OCI-LY3 (cell line): ENCODE measurements at regions not wholly inside any gene's neighbourhood (a gene's known extent, or its start where the extent isn't known, plus 50 kb on each side); places are given as distances from the start of the nearest gene placed in this dataset.

ENCODE experiments used
- H2AFZ ChIP-seq: fragments of 200-600, 300-600 bp; shearing (Covaris generic); 2 replicates; pipeline ENCODE4 v1.6.0; 2014; ENCODE audit warnings: antibody characterized with exemption, low read depth, low read length
- H3K27ac ChIP-seq: fragments of 200-600, 300-600 bp; sonication (generic); 2 replicates; pipeline ENCODE4 v1.5.1; 2014; ENCODE audit warnings: mild to moderate bottlenecking, low read length, moderate library complexity, mixed read lengths
- H3K27me3 ChIP-seq: fragments of 200-600, 300-600 bp; sonication (generic); 2 replicates; pipeline ENCODE4 v1.6.1; 2014; ENCODE audit warnings: low read depth, low read length, mixed read lengths
- H3K36me3 ChIP-seq: fragments of 200-600, 300-600 bp; sonication (generic); replicated peaks from 2 replicates; pipeline ENCODE3; 2014; ENCODE audit warnings: low read depth, low read length, mixed read lengths
- H3K4me1 ChIP-seq: fragments of 300-600, 200-600 bp; sonication (generic); 2 replicates; pipeline ENCODE4 v1.6.1; 2014; ENCODE audit warnings: low read length, mixed read lengths
- H3K4me2 ChIP-seq: fragments of 200-600, 300-600 bp; sonication (generic); 2 replicates; pipeline ENCODE4 v1.6.1; 2014; ENCODE audit warnings: low read length, mixed read lengths
- H3K4me3 ChIP-seq: fragments of 300-600, 200-600 bp; sonication (generic); 2 replicates; pipeline ENCODE4 v1.5.1; 2014; ENCODE audit warnings: antibody characterized with exemption, mild to moderate bottlenecking, low read length, moderate library complexity
- H3K79me2 ChIP-seq: fragments of 300-600, 200-600 bp; shearing (Covaris generic); 2 replicates; pipeline ENCODE4 v1.6.1; 2014; ENCODE audit warnings: mild to moderate bottlenecking, low read length, mixed read lengths
- H3K9ac ChIP-seq: fragments of 300-600, 200-600 bp; shearing (Covaris generic); 2 replicates; pipeline ENCODE4 v1.6.0; 2014; ENCODE audit warnings: mild to moderate bottlenecking, low read length, moderate library complexity
- H3K9me3 ChIP-seq: fragments of 200-600, 300-600 bp; shearing (Covaris generic); 2 replicates; pipeline ENCODE4 v1.6.1; 2014; ENCODE audit warnings: low read length, mixed read lengths; ENCODE audit not compliant: insufficient read depth
- H4K20me1 ChIP-seq: fragments of 200-600, 300-600 bp; sonication (generic); 2 replicates; pipeline ENCODE4 v1.6.1; 2016; ENCODE audit warnings: low read length, mixed read lengths; ENCODE audit not compliant: insufficient read depth
- EZH2phosphoT487 ChIP-seq: fragments of 200-600 bp; shearing (Covaris generic); IDR thresholded peaks from 2 replicates; pipeline ENCODE4 v1.6.1; 2018; ENCODE audit warnings: antibody characterized with exemption, mixed run types, low read depth
- TF ChIP-seq, protein P1 (sequence below): fragments of 200-600, 300-600 bp; sonication (generic); IDR thresholded peaks from 2 replicates; pipeline ENCODE4 v1.5.1; 2014; ENCODE audit warnings: antibody characterized with exemption, low read length, low read depth

DNA sequence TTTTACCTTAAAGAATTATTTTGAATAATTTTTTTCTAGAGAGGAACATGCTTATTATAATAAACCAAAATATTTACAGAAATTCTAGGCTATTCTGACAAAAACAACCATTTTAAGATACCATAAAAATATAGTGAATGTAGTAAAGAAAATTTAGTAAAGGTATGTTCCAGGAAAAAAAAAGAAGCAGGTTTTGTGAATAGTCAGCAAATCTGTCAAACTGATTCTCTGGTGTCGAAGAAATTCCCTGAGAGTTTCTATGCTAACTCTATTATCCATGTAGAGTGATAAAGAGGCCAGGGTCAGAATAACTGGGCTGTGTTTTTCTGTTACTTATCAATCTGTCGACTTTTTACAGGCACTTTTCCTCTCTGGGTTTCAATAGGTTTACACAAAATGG is 459.2 kb downstream of the KIF4B start:
- no peaks in the 10 kb centered on the region for H3K79me2 ChIP-seq
- H3K27ac ChIP-seq: no peak overlapping the region
- H3K36me3 ChIP-seq: no peaks in the 10 kb centered on the region
- no peak overlapping the region for H2AFZ ChIP-seq
- no peaks in the 10 kb centered on the region for H4K20me1 ChIP-seq
- H3K9ac ChIP-seq: no peak overlapping the region
- no peaks in the 10 kb centered on the region for H3K4me1 ChIP-seq
- H3K27me3 ChIP-seq: no peaks in the 10 kb centered on the region
- H3K9me3 ChIP-seq: no peaks in the 10 kb centered on the region
- TF ChIP-seq, protein P1, sequence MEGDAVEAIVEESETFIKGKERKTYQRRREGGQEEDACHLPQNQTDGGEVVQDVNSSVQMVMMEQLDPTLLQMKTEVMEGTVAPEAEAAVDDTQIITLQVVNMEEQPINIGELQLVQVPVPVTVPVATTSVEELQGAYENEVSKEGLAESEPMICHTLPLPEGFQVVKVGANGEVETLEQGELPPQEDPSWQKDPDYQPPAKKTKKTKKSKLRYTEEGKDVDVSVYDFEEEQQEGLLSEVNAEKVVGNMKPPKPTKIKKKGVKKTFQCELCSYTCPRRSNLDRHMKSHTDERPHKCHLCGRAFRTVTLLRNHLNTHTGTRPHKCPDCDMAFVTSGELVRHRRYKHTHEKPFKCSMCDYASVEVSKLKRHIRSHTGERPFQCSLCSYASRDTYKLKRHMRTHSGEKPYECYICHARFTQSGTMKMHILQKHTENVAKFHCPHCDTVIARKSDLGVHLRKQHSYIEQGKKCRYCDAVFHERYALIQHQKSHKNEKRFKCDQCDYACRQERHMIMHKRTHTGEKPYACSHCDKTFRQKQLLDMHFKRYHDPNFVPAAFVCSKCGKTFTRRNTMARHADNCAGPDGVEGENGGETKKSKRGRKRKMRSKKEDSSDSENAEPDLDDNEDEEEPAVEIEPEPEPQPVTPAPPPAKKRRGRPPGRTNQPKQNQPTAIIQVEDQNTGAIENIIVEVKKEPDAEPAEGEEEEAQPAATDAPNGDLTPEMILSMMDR: no peak
- no peak for TF ChIP-seq EZH2phosphoT487
- no peak overlapping the region for H3K4me2 ChIP-seq
- no peak overlapping the region for H3K4me3 ChIP-seq

DNA sequence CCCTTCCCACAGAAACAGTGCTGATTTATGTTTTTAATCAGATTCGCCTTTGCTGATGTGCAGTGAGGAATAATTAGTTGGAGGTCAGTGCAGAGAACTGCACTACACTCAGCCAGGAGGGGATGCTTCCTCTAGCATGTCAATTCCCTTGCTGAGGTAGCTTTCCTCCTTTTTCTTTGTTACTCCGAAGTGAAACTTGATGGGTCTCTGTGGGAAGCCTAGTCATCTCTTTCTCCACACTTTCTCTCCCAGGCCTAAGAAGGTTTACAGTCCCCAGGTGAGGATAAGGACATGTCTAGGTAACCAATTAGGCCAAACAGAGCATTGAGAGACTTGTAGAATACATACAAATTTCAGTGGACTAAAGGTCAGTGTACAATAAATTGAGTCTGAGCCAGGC is 461.8 kb downstream of the KIF4B start:
- Histone ChIP-seq H2AFZ (no peak overlapping the region), H3K27me3 (no peaks in the 10 kb centered on the region), H3K4me1 (no peaks in the 10 kb centered on the region), H3K27ac (no peak overlapping the region), H3K36me3 (no peaks in the 10 kb centered on the region), H3K9ac (no peak overlapping the region), H3K4me2 (no peak overlapping the region), H3K9me3 (no peaks in the 10 kb centered on the region), H3K4me3 (no peak overlapping the region), H4K20me1 (no peaks in the 10 kb centered on the region), H3K79me2 (no peaks in the 10 kb centered on the region)
- TF ChIP-seq, protein P1: no peak
- TF ChIP-seq EZH2phosphoT487: no peak

DNA sequence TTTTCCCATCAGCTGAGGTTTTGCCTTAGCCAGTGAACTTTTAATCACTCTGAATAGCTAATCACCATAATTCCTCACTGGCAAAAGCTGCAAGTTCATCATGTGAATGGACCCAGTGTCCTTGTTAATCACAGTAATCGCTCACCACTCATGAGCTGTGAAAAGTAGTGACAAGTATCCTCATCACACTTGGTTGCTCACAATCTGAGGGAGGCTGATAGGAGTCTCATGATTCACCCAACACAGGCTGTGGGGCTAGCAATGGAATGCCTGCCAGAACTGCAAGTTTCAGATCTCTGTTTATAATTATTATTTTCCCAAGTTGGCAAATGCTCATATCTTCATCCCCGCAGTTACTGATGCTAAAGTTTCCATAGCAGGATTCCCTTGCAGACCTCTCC is 467.2 kb downstream of the KIF4B start:
- Histone ChIP-seq H2AFZ (no peak overlapping the region), H3K4me1 (no peaks in the 10 kb centered on the region), H3K9me3 (no peaks in the 10 kb centered on the region), H3K27me3 (peaks cover 5% of the 10 kb centered on the region; the same call in 1 of the 2 replicates), H3K79me2 (no peaks in the 10 kb centered on the region), H3K27ac (no peak overlapping the region), H3K4me3 (no peak overlapping the region), H3K9ac (no peak overlapping the region), H3K36me3 (no peaks in the 10 kb centered on the region), H3K4me2 (no peak overlapping the region), H4K20me1 (no peaks in the 10 kb centered on the region)
- no peak for TF ChIP-seq EZH2phosphoT487
- TF ChIP-seq, protein P1: no peak

DNA sequence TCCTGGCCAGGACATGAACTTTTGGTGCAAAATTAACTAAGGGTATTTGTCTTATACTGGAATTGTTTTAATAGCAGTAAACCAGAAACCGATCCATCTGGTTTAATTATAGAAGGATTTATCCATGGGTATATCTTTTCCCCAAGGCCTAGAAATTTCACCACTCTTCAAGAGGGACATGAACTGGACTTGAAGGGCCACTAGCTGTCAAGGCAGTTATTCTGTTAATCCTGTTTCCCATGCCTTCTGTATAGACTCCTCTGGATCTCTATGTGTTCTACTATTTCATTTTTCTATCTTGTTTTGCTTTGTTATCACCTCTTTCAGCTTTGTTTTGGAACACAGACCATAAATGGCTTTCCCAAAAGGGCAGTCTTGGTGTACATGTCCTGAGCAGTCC is 467.6 kb downstream of the KIF4B start:
- Histone ChIP-seq H2AFZ (no peak overlapping the region), H3K4me2 (no peak overlapping the region), H3K27me3 (peaks cover 5% of the 10 kb centered on the region; the same call in 1 of the 2 replicates), H3K27ac (no peak overlapping the region), H3K9me3 (no peaks in the 10 kb centered on the region), H3K79me2 (no peaks in the 10 kb centered on the region), H3K4me1 (no peaks in the 10 kb centered on the region), H3K9ac (no peak overlapping the region), H3K4me3 (no peak overlapping the region), H4K20me1 (no peaks in the 10 kb centered on the region), H3K36me3 (no peaks in the 10 kb centered on the region)
- TF ChIP-seq, protein P1: no peak
- TF ChIP-seq EZH2phosphoT487: no peak
